22Rv1 (cell line): ENCODE measurements at regions not wholly inside any gene's neighbourhood (a gene's known extent, or its start where the extent isn't known, plus 50 kb on each side); places are given as distances from the start of the nearest gene placed in this dataset.

Experiments used
- CTCF ChIP-seq: fragments of 450-650 bp; IDR thresholded peaks from 2 replicates; pipeline ENCODE4 v1.5.1; 2017; ENCODE audit warnings: mild to moderate bottlenecking
- ZFX ChIP-seq: fragments of 450-650 bp; IDR thresholded peaks from 2 replicates; pipeline ENCODE4 v1.6.1; 2017; ENCODE audit warnings: antibody characterized with exemption, borderline replicate concordance

- TF ChIP-seq CTCF, result no peak
- no peak for TF ChIP-seq ZFX
Observed at GRCh38 chr10:64173826-64174225, 652.6 kb downstream of the REEP3 start.
